AG08396 (cell line): ENCODE measurements at regions not wholly inside any gene's neighbourhood (a gene's known extent, or its start where the extent isn't known, plus 50 kb on each side); places are given as distances from the start of the nearest gene placed in this dataset.
A peak's percentile ranks its signal among the peaks of the same experiment; 100 is the strongest.
"Not testable (repeated sequence)": the region's sequence is repeated elsewhere in the genome, so short reads cannot be mapped to it uniquely, and the experiment has no call there.

ENCODE experiments used
- DNase-seq: peaks from one replicate; pipeline ENCODE4 v3.0.0; 2012; ENCODE audit warnings: low spot score, mixed read lengths

- DNase-seq: no peak
Observed at GRCh38 chr5:164115420-164115819, 610.0 kb downstream of the MAT2B start.

- DNase-seq: peak; percentile 5
Observed at GRCh38 chr5:164119806-164120447, 614.5 kb downstream of the MAT2B start.

- no peak for DNase-seq
Observed at GRCh38 chr5:164127527-164127926, 622.1 kb downstream of the MAT2B start.

GRCh38 chr5:164132358-164132757, 626.9 kb downstream of the MAT2B start:
- DNase-seq: no peak

- no peak for DNase-seq
Observed at GRCh38 chr5:164137095-164137494, 631.7 kb downstream of the MAT2B start.

- no peak for DNase-seq
Observed at GRCh38 chr5:164139423-164139822, 634.0 kb downstream of the MAT2B start.

- DNase-seq: no peak
Observed at GRCh38 chr5:164145458-164145857, 640.0 kb downstream of the MAT2B start.

- DNase-seq: no peak
Observed at GRCh38 chr5:164146223-164146622, 640.8 kb downstream of the MAT2B start.

- no peak for DNase-seq
Observed at GRCh38 chr5:164148292-164148691, 642.9 kb downstream of the MAT2B start.

- not testable (repeated sequence) for DNase-seq
Observed at GRCh38 chr5:164152539-164152938, 647.1 kb downstream of the MAT2B start.

- DNase-seq: no peak
Observed at GRCh38 chr5:164153469-164154172, 648.2 kb downstream of the MAT2B start.

GRCh38 chr5:164170814-164171213, 665.4 kb downstream of the MAT2B start:
- DNase-seq: no peak

- DNase-seq: no peak
Observed at GRCh38 chr5:164175083-164175482, 669.7 kb downstream of the MAT2B start.

GRCh38 chr5:164179406-164179805, 674.0 kb downstream of the MAT2B start:
- DNase-seq: no peak

GRCh38 chr5:164181604-164182003, 676.2 kb downstream of the MAT2B start:
- DNase-seq: no peak

- DNase-seq: no peak
Observed at GRCh38 chr5:164184158-164184557, 678.7 kb downstream of the MAT2B start.

- DNase-seq: no peak
Observed at GRCh38 chr5:164185000-164185399, 679.6 kb downstream of the MAT2B start.

GRCh38 chr5:164186550-164186949, 681.1 kb downstream of the MAT2B start:
- no peak for DNase-seq

- no peak for DNase-seq
Observed at GRCh38 chr5:164187785-164188184, 682.4 kb downstream of the MAT2B start.

- no peak for DNase-seq
Observed at GRCh38 chr5:164188733-164189148, 683.3 kb downstream of the MAT2B start.

GRCh38 chr5:164191240-164191639, 685.8 kb downstream of the MAT2B start:
- DNase-seq: peak; percentile 7

- no peak for DNase-seq
Observed at GRCh38 chr5:164202338-164202737, 696.9 kb downstream of the MAT2B start.

GRCh38 chr5:164203581-164204225, 698.3 kb downstream of the MAT2B start:
- DNase-seq: no peak
